Spinal cord (tissue), 9 donors: ENCODE measurements at regions not wholly inside any gene's neighbourhood (a gene's known extent, or its start where the extent isn't known, plus 50 kb on each side); places are given as distances from the start of the nearest gene placed in this dataset.
"Not testable (repeated sequence)": the region's sequence is repeated elsewhere in the genome, so short reads cannot be mapped to it uniquely, and the experiment has no call there.

Experiments
- DNase-seq, 6 donors: peaks; one replicate each; pipeline versions ENCODE4 v3.0.0 to v3.0.0-alpha.2; 2013 to 2015; ENCODE audit warnings: low spot score in 6 of 6, low read depth in 4 of 6
- H3K27ac ChIP-seq: one replicate; pipeline ENCODE4 v1.5.1; 2013; ENCODE audit warnings: low read depth, low read length, control low read depth
- H3K27me3 ChIP-seq: one replicate; pipeline ENCODE4 v1.6.1; 2013; ENCODE audit warnings: low read length; ENCODE audit not compliant: control insufficient read depth, insufficient read depth
- H3K36me3 ChIP-seq: one replicate; pipeline ENCODE4 v1.6.1; 2013; ENCODE audit warnings: low read length; ENCODE audit not compliant: control insufficient read depth, insufficient read depth
- H3K4me1 ChIP-seq: one replicate; pipeline ENCODE4 v1.6.1; 2013; ENCODE audit warnings: low read length; ENCODE audit not compliant: control insufficient read depth, insufficient read depth
- H3K4me3 ChIP-seq: one replicate; pipeline ENCODE4 v1.5.1; 2013; ENCODE audit warnings: low read depth, low read length, control low read depth
- H3K9me3 ChIP-seq: one replicate; pipeline ENCODE4 v1.6.1; 2013; ENCODE audit warnings: low read length; ENCODE audit not compliant: control insufficient read depth, insufficient read depth
- WGBS: methylation state at CpG from one replicate; pipeline ENCODE4 v1.1.5; 2013; ENCODE audit warnings: missing lambda C conversion rate; ENCODE audit not compliant: insufficient coverage; 5-methylcytosine and 5-hydroxymethylcytosine counted together
- donor health status: healthy.

GRCh38 chr1:199015799-199016198, 377.0 kb downstream of the PTPRC start:
- Histone ChIP-seq H3K4me1 (no peaks in the 10 kb centered on the region), H3K27me3 (no peaks in the 10 kb centered on the region), H3K36me3 (no peaks in the 10 kb centered on the region), H3K27ac (no peak overlapping the region), H3K4me3 (no peak overlapping the region), H3K9me3 (no peaks in the 10 kb centered on the region)
- no CpG with 5 or more reads among the region's 2 CpGs for WGBS
- no peak for DNase-seq

GRCh38 chr1:199018471-199019135, 379.8 kb downstream of the PTPRC start:
- Histone ChIP-seq H3K27ac (no peak overlapping the region), H3K36me3 (no peaks in the 10 kb centered on the region), H3K9me3 (no peaks in the 10 kb centered on the region), H3K4me1 (no peaks in the 10 kb centered on the region), H3K4me3 (no peak overlapping the region), H3K27me3 (no peaks in the 10 kb centered on the region)
- no CpG with 5 or more reads among the region's 2 CpGs for WGBS
- DNase-seq = no peak

- H3K9me3 ChIP-seq = no peaks in the 10 kb centered on the region
- no peak for DNase-seq
- no peak overlapping the region for H3K27ac ChIP-seq
- H3K36me3 ChIP-seq = no peaks in the 10 kb centered on the region
- WGBS = 80% methylated on average over 1 of the region's 2 CpGs
- H3K27me3 ChIP-seq = no peaks in the 10 kb centered on the region
- H3K4me3 ChIP-seq = no peak overlapping the region
- no peaks in the 10 kb centered on the region for H3K4me1 ChIP-seq
Observed at GRCh38 chr1:199020051-199020450, 381.2 kb downstream of the PTPRC start.

- no peaks in the 10 kb centered on the region for H3K4me1 ChIP-seq
- H3K4me3 ChIP-seq = no peak overlapping the region
- DNase-seq = no peak
- no peaks in the 10 kb centered on the region for H3K9me3 ChIP-seq
- no peaks in the 10 kb centered on the region for H3K27me3 ChIP-seq
- H3K27ac ChIP-seq = no peak overlapping the region
- H3K36me3 ChIP-seq = no peaks in the 10 kb centered on the region
- no CpG with 5 or more reads among the region's 3 CpGs for WGBS
Observed at GRCh38 chr1:199020904-199021303, 382.1 kb downstream of the PTPRC start.

- DNase-seq = no peak
- peaks cover 1% of the 10 kb centered on the region for H3K9me3 ChIP-seq
- no peak overlapping the region for H3K27ac ChIP-seq
- no peaks in the 10 kb centered on the region for H3K27me3 ChIP-seq
- H3K4me3 ChIP-seq = no peak overlapping the region
- no peaks in the 10 kb centered on the region for H3K4me1 ChIP-seq
- H3K36me3 ChIP-seq = no peaks in the 10 kb centered on the region
- 100% methylated on average over 1 of the region's 2 CpGs for WGBS
Observed at GRCh38 chr1:199029401-199029800, 390.6 kb downstream of the PTPRC start.

GRCh38 chr1:199029855-199030254, 391.0 kb downstream of the PTPRC start:
- DNase-seq = no peak
- Histone ChIP-seq H3K4me1 (no peaks in the 10 kb centered on the region), H3K4me3 (no peak overlapping the region), H3K36me3 (no peaks in the 10 kb centered on the region), H3K9me3 (peaks cover 1% of the 10 kb centered on the region), H3K27ac (no peak overlapping the region), H3K27me3 (no peaks in the 10 kb centered on the region)
- WGBS = no CpG with 5 or more reads among the region's 2 CpGs

- no CpG with 5 or more reads among the region's 2 CpGs for WGBS
- H3K4me1 ChIP-seq, H3K4me3 ChIP-seq, DNase-seq, H3K36me3 ChIP-seq, H3K27me3 ChIP-seq, H3K27ac ChIP-seq, H3K9me3 ChIP-seq: not testable (repeated sequence)
Observed at GRCh38 chr1:199030541-199030940, 391.7 kb downstream of the PTPRC start.

GRCh38 chr1:199031170-199031569, 392.3 kb downstream of the PTPRC start:
- not testable (repeated sequence) for H3K27ac ChIP-seq, H3K9me3 ChIP-seq, H3K4me3 ChIP-seq, H3K27me3 ChIP-seq, H3K4me1 ChIP-seq, H3K36me3 ChIP-seq, DNase-seq
- no CpG with 5 or more reads among the region's 1 CpG for WGBS

- not testable (repeated sequence) for H3K27ac ChIP-seq, H3K27me3 ChIP-seq, H3K4me1 ChIP-seq, H3K36me3 ChIP-seq, DNase-seq, H3K9me3 ChIP-seq, H3K4me3 ChIP-seq
- WGBS = no CpG with 5 or more reads among the region's 3 CpGs
Observed at GRCh38 chr1:199032479-199032878, 393.6 kb downstream of the PTPRC start.

- H3K36me3 ChIP-seq = no peaks in the 10 kb centered on the region
- H3K9me3 ChIP-seq = peaks cover 1% of the 10 kb centered on the region
- no peaks in the 10 kb centered on the region for H3K4me1 ChIP-seq
- H3K27ac ChIP-seq = no peak overlapping the region
- no peak for DNase-seq
- no peak overlapping the region for H3K4me3 ChIP-seq
- no peaks in the 10 kb centered on the region for H3K27me3 ChIP-seq
Observed at GRCh38 chr1:199033661-199034060, 394.8 kb downstream of the PTPRC start.
